ENCODE measurements at regions not wholly inside any gene's neighbourhood (a gene's known extent, or its start where the extent isn't known, plus 50 kb on each side); places are given as distances from the start of the nearest gene placed in this dataset.

GRCh38 chr5:142491270-142491669, 166.4 kb upstream of the SPRY4 start:
- TF ChIP-seq POLR2A (IDR thresholded peaks at IDR 0.05) = no peak
- TF ChIP-seq, protein P1, sequence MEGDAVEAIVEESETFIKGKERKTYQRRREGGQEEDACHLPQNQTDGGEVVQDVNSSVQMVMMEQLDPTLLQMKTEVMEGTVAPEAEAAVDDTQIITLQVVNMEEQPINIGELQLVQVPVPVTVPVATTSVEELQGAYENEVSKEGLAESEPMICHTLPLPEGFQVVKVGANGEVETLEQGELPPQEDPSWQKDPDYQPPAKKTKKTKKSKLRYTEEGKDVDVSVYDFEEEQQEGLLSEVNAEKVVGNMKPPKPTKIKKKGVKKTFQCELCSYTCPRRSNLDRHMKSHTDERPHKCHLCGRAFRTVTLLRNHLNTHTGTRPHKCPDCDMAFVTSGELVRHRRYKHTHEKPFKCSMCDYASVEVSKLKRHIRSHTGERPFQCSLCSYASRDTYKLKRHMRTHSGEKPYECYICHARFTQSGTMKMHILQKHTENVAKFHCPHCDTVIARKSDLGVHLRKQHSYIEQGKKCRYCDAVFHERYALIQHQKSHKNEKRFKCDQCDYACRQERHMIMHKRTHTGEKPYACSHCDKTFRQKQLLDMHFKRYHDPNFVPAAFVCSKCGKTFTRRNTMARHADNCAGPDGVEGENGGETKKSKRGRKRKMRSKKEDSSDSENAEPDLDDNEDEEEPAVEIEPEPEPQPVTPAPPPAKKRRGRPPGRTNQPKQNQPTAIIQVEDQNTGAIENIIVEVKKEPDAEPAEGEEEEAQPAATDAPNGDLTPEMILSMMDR (IDR thresholded peaks at IDR 0.05) = no peak

All from thyroid gland (tissue), 4 donors.